ENCODE measurements at regions not wholly inside any gene's neighbourhood (a gene's known extent, or its start where the extent isn't known, plus 50 kb on each side); places are given as distances from the start of the nearest gene placed in this dataset.

DNA sequence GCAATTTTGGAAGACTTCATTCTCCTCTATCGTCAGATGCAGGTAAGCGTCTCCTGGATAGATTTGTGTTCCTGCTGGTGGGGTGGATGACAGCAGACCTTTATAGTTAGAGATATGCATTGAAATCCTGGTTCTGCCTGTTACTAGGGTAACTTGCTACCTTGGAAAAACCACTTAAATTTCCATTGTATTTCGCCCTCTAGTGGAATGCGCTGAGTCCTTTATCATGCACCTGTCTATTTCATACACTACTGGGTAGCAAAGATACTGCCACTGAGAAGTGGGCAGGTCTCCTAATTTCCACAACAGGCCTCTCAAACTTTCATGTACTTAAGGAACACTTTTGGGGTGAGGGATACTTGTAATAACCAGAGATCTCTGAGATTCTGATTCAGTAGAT, 209.5 kb upstream of the SUCLG2 start:
- TF ChIP-seq OSR1 (CRISPR knock-in tag; IDR thresholded peaks at IDR 0.05): no peak
- TF ChIP-seq PATZ1 (CRISPR knock-in tag; IDR thresholded peaks at IDR 0.05; ENCODE audit: borderline replicate concordance): no peak
- no peak for TF ChIP-seq CREB5 (CRISPR knock-in tag; IDR thresholded peaks at IDR 0.05; ENCODE audit: low read depth)
- no peak for TF ChIP-seq CSDC2 (CRISPR knock-in tag; IDR thresholded peaks at IDR 0.05)
- no peak for TF ChIP-seq TCF4 (CRISPR knock-in tag; IDR thresholded peaks at IDR 0.05; ENCODE audit: borderline replicate concordance)
- no peak for TF ChIP-seq PPARA (CRISPR knock-in tag; IDR thresholded peaks at IDR 0.05; ENCODE audit: borderline replicate concordance)
- TF ChIP-seq ZNF565 (CRISPR knock-in tag; conservative IDR thresholded peaks at IDR 0.05; ENCODE audit: low read depth): no peak
- TF ChIP-seq, protein P1, sequence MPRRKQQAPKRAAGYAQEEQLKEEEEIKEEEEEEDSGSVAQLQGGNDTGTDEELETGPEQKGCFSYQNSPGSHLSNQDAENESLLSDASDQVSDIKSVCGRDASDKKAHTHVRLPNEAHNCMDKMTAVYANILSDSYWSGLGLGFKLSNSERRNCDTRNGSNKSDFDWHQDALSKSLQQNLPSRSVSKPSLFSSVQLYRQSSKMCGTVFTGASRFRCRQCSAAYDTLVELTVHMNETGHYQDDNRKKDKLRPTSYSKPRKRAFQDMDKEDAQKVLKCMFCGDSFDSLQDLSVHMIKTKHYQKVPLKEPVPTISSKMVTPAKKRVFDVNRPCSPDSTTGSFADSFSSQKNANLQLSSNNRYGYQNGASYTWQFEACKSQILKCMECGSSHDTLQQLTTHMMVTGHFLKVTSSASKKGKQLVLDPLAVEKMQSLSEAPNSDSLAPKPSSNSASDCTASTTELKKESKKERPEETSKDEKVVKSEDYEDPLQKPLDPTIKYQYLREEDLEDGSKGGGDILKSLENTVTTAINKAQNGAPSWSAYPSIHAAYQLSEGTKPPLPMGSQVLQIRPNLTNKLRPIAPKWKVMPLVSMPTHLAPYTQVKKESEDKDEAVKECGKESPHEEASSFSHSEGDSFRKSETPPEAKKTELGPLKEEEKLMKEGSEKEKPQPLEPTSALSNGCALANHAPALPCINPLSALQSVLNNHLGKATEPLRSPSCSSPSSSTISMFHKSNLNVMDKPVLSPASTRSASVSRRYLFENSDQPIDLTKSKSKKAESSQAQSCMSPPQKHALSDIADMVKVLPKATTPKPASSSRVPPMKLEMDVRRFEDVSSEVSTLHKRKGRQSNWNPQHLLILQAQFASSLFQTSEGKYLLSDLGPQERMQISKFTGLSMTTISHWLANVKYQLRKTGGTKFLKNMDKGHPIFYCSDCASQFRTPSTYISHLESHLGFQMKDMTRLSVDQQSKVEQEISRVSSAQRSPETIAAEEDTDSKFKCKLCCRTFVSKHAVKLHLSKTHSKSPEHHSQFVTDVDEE (CRISPR knock-in tag; IDR thresholded peaks at IDR 0.05): no peak
- TF ChIP-seq ESRRG (CRISPR knock-in tag; IDR thresholded peaks at IDR 0.05): no peak
- no peak for TF ChIP-seq ZNF8 (CRISPR knock-in tag; IDR thresholded peaks at IDR 0.05)
- no peak for TF ChIP-seq ZFP30 (CRISPR knock-in tag; IDR thresholded peaks at IDR 0.05)
- no peak for TF ChIP-seq POU6F1 (CRISPR knock-in tag; IDR thresholded peaks at IDR 0.05; ENCODE audit: borderline replicate concordance, low read depth)
- TF ChIP-seq ZNF70 (CRISPR knock-in tag; IDR thresholded peaks at IDR 0.05): no peak
- TF ChIP-seq, protein P2, sequence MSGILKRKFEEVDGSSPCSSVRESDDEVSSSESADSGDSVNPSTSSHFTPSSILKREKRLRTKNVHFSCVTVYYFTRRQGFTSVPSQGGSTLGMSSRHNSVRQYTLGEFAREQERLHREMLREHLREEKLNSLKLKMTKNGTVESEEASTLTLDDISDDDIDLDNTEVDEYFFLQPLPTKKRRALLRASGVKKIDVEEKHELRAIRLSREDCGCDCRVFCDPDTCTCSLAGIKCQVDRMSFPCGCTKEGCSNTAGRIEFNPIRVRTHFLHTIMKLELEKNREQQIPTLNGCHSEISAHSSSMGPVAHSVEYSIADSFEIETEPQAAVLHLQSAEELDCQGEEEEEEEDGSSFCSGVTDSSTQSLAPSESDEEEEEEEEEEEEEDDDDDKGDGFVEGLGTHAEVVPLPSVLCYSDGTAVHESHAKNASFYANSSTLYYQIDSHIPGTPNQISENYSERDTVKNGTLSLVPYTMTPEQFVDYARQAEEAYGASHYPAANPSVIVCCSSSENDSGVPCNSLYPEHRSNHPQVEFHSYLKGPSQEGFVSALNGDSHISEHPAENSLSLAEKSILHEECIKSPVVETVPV (CRISPR knock-in tag; IDR thresholded peaks at IDR 0.05): no peak

All from SK-N-SH treated with all-trans-retinoic acid at 6 μM for 48 hours (cell line).